ENCODE measurements at regions not wholly inside any gene's neighbourhood (a gene's known extent, or its start where the extent isn't known, plus 50 kb on each side); places are given as distances from the start of the nearest gene placed in this dataset.

- TF ChIP-seq POLR2A (IDR thresholded peaks at IDR 0.05) = no peak
- TF ChIP-seq CTCF (IDR thresholded peaks at IDR 0.05) = no peak
- TF ChIP-seq EP300 (IDR thresholded peaks at IDR 0.05) = no peak
- TF ChIP-seq POLR2AphosphoS5 (IDR thresholded peaks at IDR 0.05) = no peak
Observed at GRCh38 chr2:187139469-187139868, 290.5 kb upstream of the ZSWIM2 start.

All from gastroesophageal sphincter (tissue), 3 donors.